PFSK-1 (cell line): ENCODE measurements at regions not wholly inside any gene's neighbourhood (a gene's known extent, or its start where the extent isn't known, plus 50 kb on each side); places are given as distances from the start of the nearest gene placed in this dataset.

Experiments
- FOXP2 ChIP-seq: optimal IDR thresholded peaks from 2 replicates; pipeline ENCODE3; 2011; ENCODE audit warnings: borderline replicate concordance, control low read depth, inconsistent platforms; ENCODE audit not compliant: insufficient read depth; ENCODE audit errors: extremely low read length, extremely low read depth
- POLR2AphosphoS5 ChIP-seq: IDR thresholded peaks from 2 replicates; pipeline ENCODE4 v1.6.1; 2012; ENCODE audit warnings: low read depth, mild to moderate bottlenecking, control low read depth, low read length, moderate library complexity
- REST ChIP-seq, 2 experiments: IDR thresholded peaks; 2 replicates each; pipeline versions ENCODE4 v1.6.1 to v1.8.0; 2011 to 2012; ENCODE audit warnings: low read depth in 2 of 2, low read length in 2 of 2, control low read depth in 1 of 2, inconsistent platforms in 1 of 2, mild to moderate bottlenecking in 1 of 2, moderate library complexity in 1 of 2; ENCODE audit not compliant: insufficient read depth in 1 of 2
- SIN3A ChIP-seq: IDR thresholded peaks from 2 replicates; pipeline ENCODE4 v1.6.1; 2012; ENCODE audit warnings: mild to moderate bottlenecking, low read length, moderate library complexity, borderline replicate concordance; ENCODE audit not compliant: insufficient read depth
- TAF1 ChIP-seq: IDR thresholded peaks from 2 replicates; pipeline ENCODE4 v1.6.1; 2012; ENCODE audit warnings: low read length, control low read depth, borderline replicate concordance; ENCODE audit not compliant: insufficient read depth

GRCh38 chr2:83017366-83018090 is 1441.6 kb downstream of the SUCLG1 start:
- TF ChIP-seq SIN3A (no peak), TAF1 (no peak), REST (IDR thresholded peaks at IDR 0.05; ENCODE audit: insufficient read depth in 1 of 2, low read depth in 2 of 2, low read length in 2 of 2) (no peak), FOXP2 (no peak), POLR2AphosphoS5 (no peak)

GRCh38 chr2:83016343-83017110 is 1442.6 kb downstream of the SUCLG1 start:
- TF ChIP-seq POLR2AphosphoS5 (no peak), TAF1 (no peak), FOXP2 (no peak), SIN3A (no peak), REST (IDR thresholded peaks at IDR 0.05; ENCODE audit: insufficient read depth in 1 of 2, low read depth in 2 of 2, low read length in 2 of 2) (no peak)

GRCh38 chr2:83015900-83016299 is 1443.2 kb downstream of the SUCLG1 start:
- TF ChIP-seq POLR2AphosphoS5 (no peak), TAF1 (no peak), SIN3A (no peak)

- no peak for TF ChIP-seq SIN3A
- TF ChIP-seq REST (IDR thresholded peaks at IDR 0.05; ENCODE audit: insufficient read depth in 1 of 2, low read depth in 2 of 2, low read length in 2 of 2) = no peak
- TF ChIP-seq FOXP2 = no peak
- TF ChIP-seq TAF1 = no peak
- TF ChIP-seq POLR2AphosphoS5 = no peak
These were observed 1443.9 kb downstream of the SUCLG1 start for GRCh38 chr2:83015035-83015715.

GRCh38 chr2:83014462-83014861 is 1444.6 kb downstream of the SUCLG1 start:
- TF ChIP-seq TAF1 (no peak), SIN3A (no peak), REST (IDR thresholded peaks at IDR 0.05; ENCODE audit: insufficient read depth in 1 of 2, low read depth in 2 of 2, low read length in 2 of 2) (no peak), FOXP2 (no peak), POLR2AphosphoS5 (no peak)
